NCI-H748 (cell line): ENCODE measurements at regions not wholly inside any gene's neighbourhood (a gene's known extent, or its start where the extent isn't known, plus 50 kb on each side); places are given as distances from the start of the nearest gene placed in this dataset.
"Not testable (repeated sequence)": the region's sequence is repeated elsewhere in the genome, so short reads cannot be mapped to it uniquely, and the experiment has no call there.

Source experiments
- DNase-seq: peaks from one replicate; lab custom pipeline; 2025; ENCODE audit not compliant: unreplicated experiment; lab: John Stamatoyannopoulos, UW

DNA sequence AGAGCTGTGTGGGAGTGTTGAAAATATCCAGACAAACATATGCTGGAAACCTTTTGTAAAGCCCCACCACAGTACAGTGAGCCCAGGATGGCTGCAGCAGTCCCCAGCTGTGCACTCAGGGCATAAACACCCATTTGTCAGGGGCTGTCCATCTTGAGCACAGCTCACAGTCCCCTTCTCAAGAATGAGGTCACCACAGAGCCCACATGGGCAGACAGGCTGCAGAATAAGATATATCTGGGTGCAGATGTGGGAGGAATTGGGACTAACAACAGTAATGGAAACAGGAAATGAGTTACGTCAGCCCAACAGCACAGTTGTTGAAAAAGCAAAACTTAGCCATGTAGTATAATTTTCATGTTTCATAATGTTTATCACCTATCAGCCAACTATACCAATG, 219.6 kb downstream of the ETAA1 start:
- no peak for DNase-seq

DNA sequence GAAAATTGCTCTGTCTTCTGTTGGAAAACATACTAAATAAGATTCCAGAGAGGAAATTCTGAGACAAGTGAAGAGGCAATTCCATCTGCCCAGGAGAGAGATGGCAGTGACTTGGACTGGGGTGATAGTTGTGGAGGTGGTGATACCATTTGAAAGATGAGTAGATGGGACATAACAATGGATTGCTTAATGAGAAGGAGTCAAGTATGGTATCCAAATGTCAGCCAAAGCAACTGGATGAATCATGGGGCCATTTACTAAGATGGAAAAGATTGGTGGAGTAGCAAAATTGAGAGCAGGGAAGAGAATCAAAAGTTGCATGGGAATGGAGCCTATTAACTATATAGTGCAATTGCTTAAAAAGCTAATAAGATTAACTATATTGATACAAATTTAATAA, 222.1 kb downstream of the ETAA1 start:
- DNase-seq, result no peak

DNA sequence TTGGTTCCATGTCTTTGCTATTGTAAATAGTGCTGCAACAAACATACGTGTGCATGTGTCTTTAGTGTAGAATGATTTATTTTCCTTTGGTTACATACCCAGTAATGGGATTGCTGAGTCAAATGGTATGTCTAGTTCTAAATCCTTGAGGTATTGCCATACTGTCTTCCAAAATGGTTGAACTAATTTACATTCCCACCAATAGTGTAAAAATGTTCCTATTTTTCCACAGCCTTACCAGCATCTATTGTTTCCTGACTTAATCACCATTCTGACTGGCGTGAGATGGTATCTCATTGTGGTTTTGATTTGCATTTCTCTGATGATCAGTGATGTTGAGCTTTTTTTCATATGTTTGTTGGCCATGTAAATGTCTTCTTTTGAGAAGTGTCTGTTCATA, 226.6 kb downstream of the ETAA1 start:
- DNase-seq, result not testable (repeated sequence)

DNA sequence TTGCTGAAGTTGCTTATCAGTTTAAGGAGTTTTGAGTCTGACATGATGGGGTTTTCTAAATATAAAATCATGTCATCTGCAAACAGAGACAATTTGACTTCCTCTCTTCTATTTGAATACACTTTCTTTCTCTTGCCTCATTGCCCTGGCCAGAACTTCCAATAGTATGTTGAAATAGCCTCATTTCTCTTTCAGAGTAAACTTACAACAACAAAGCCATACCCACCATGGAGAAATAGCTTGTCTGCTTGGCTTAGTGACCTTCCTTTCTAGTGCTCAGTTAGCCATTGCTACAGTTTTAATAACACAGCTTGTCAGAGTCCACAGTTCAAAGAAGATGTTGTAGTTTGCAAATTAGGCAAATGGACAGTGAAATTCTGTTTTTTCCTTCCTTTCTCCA, 228.0 kb downstream of the ETAA1 start:
- no peak for DNase-seq

DNA sequence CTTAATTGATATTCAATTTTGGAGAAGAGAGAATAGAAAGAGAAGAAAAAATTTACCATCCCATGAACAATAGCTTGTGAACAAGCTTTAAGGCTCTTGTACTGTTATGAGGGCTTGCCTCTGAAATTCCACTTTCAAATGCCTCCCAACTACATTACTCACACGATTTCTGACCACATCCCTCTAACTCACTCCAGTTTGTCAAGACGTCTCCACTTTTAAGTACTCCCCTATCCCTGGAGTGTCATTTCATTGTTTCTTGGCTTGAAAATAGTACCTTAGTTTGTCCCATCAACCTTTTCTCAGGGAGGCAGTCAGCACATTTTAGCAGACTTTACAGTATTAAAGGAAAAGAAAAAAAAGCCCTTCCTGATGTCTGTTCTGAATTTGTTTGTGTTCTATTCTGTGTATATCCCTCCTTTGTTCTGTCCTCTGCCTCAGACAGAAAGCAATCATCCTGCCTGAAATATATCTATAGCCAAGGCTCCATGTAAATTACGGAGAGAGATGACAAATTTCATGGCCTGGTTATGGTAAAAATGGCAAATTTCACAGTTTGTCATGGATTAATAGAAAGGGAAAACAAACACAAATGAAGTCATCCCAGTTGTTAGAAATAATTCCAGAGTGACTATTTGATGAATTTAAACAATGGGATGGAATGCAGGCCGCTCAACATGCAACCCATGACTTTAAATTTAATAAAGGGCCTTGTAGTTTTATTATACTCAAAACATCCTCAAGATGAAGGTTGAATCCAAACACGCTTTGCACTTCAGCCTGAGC, 228.8 kb downstream of the ETAA1 start:
- no peak for DNase-seq

DNA sequence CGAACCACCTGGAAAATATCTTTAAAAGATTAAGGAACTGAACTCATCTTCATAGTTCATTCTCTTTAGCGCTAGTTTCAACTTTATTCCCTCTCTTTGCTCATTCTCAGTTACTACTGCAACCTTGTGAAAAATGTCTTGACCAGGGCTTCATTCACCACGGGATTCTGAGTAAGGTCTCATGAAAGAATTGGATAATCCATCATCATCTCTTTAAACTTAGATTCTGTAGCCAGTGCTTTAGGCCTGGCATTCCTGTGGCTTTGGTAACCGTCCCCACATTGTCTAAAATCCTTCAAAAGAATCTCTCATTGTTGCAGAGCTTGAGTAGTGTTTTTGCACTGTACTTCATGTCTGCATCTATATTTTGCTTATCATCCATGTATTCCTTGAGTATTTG, 229.5 kb downstream of the ETAA1 start:
- DNase-seq, result no peak

DNA sequence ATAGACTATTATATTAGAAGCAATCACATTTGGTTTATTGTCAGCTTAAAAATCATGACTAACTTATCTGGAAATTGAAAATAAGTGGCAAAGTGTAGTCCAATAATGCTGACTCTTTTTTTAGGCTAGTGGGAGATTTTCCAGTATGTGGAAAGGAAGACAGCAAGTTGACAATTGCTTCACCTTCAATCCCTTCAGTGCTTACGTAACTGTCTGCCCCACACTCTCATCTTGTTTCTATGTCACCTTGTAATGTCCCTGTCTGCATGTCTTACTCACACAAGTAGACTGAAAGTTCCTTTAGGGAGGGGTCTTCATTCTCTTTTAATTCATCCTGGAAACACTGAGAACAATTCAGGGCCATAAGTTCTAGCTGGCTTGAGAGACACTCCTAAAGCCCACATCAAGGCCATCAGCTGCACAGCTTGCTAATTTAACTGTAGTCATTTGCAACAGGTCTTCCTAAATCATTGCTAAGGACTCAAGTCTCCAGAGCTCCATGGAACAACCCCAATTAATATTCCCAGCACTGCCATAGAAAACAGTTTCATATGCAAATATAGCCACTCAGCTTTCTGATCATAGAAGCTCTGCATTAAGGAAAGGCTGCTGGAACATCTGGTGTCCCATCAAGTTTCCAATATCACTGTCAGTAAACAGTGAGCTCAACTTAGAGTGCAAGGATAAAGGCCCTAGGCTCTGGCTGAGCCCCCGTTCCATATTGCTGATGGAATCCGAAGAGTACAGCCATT, 230.5 kb downstream of the ETAA1 start:
- DNase-seq, result no peak

DNA sequence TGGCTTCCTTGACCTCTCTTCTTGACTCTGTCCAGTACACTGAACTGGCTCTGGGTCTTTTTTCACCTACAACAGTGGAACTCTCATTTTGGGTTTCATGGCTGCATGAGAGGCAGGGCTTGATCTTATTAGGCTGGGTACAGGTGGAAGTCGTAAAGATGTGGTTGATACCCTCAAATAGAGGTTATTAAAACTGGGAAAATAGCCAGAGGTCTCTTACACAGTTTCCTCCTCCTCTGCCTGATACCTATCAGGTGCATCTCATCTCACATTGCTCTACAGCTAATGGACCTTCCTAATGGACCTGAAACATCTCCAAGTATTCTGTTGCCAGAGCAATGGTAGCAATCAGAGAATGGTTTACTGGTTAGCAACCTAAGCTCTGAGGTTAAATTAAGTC, 231.8 kb downstream of the ETAA1 start:
- DNase-seq, result no peak

DNA sequence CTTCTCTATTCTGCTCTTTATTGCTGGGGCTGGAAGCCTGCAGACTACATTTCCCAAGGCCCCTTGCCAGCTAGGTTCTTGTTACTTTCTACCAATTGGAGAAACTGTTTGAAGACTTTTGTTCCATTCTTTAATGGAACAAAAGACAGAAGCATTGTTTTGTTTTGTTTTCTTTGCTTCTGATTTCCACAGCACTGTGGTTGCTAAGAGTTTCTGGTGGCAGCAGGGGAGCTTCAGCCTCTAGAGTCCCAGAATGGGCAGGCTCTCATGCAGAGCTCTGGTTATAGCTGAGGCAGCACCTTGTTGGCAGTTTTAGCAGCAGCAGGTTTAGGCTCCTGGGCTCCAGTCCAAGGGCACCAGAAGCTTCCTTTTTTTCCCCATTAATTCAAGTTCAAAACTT, 234.3 kb downstream of the ETAA1 start:
- no peak for DNase-seq

DNA sequence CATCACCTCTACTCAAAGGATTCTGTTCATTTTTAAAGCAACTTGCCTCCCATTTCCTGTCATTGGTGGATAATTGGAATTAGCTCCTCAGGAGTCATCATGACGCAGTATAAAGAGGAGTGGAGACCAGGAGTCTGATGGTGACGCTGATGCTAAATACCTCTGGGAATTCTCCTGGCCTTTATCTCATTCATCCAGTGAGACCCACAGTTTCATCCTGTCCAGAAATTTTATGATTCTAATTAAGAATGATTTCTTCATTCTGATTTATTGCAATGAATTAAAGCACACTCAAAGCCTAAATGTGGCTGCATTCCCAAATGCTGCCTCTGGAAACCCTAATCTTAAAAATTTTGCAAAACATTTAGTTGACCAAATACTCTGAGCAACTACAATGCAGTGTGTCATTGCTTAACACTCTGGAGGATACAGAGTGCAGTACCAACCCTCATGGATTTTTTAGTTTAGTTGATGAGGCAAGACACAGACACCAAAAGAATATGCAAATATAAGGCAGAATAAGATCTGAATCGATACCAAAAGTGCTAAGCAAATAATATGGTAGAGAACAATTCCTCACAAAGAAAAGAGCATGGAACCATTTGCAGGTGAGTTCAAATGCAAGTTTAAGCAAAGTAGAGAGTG, 236.2 kb downstream of the ETAA1 start:
- DNase-seq, result no peak

DNA sequence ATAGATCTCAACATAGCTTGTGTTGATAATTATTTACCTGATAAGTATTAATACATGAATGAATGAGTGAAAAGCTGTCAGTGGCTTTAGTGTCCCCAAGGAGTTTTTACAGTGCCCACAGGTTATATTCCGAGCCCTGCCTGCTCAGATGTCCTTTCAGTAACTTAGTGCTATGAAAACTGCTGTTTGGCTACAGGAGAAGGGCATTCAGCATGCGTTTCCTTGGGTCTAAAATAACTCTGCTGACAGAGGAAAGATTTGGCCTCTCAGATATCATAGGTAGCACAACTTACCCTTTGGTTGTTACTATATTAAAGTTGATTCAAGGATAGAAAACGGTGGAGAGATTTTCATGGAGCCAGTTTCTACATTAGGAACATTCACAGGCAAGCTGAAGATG, 241.0 kb downstream of the ETAA1 start:
- no peak for DNase-seq

DNA sequence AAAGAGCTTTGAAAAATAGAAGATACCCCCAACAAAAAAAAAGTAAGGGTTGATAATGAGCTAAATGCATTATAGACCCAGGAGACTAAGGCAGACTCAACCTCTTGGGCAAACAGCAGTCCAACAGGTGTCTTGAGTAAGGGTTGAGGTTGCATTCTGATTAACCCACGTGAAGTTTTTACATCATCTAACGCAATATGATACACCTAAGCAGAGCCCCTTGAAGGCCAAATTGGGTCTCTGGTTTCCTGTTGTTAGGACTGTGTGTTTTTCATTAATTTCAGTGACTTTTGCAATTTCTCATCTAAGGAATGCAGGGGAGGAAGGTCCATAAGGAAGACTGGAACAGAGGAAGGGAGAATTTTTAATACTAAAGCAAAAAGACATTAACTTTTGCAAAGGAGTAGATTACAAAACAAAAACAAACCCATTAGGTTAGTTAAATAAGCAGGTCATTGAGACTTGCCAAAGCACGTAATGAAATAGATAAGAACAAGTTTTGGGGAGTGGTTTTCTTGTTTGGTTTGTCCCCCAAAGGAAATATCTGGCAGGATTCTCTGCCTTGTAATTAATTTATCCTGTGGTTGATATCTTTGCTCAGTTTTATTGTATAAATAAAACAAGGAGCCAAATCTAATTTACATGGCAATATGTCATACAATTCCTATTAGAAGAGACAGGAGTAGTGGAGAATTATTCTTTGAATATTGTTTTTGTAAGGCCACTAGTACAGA, 244.3 kb downstream of the ETAA1 start:
- no peak for DNase-seq

DNA sequence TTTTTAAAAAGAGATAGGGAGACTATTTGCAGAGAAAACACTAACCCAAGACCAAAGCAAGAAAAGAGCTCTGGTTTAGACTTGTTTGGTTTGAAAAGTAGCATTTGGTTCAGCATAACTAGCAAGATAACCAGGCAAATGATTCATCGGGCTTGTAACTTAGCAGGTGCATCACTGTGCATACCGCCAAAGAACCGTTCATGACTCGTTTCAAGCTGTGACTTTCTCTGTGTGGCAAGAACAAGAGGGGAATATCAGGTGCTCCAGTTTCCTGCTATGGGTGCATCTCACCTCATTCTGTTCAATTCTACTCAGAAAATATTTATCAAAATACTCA, 244.9 kb downstream of the ETAA1 start:
- DNase-seq, result peak; percentile 15

DNA sequence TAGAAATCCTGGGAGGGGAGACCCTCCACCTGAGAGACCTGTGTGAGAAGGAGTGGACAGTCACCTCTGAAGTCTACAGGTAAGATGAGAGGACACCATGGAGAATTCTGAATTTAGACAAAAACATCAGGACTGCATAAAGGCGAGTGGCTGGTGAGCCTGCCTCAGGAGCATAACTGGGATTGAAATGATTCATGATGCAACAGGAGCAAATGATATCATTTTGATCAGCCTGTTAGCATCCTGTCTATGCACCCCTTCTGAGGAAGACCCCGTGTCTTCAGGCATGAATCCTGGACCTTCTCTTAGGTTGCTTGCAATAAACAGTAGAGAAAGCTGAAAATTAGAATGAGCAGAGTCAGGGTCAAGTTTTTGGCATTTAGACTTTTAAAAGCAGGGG, 245.8 kb downstream of the ETAA1 start:
- DNase-seq, result no peak

DNA sequence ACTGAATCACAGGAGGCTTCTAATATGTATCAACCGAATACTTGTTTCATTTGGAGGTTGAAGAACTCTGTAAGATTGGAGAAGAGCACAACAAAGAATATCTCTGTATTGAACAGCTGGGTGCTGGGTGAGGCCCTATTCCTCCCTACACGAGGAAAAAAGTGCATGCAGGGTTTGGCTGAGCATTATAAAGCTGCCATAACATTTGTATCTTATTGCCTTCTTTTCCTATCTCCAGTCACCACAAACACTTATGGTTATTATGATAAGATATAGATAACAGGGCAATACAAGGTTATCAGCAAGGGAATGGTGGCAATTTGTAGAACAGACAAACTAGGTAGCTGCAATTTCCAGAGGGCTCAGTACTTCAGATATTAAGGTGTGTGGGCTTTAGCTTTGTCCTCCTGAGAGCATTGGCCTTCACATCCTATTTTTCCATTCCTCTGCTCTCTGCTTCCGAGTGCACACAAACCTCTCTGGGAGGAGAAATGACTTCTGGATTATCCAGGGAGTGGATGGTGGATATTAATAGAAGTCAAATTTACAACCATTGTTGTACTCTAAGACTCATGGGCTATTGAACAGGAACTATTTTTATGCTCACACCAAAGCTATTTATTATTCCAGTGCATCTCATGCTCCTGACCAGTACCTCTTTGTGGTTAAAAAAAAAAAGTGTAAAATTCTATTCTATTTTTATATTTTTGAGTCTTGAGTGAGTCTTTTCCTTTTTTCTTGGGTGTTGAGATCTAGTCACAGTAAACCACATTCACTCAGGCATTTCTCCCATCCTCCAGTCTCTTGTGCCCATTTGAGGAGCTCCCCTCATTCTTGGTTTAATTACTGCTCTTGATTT, 248.4 kb downstream of the ETAA1 start:
- no peak for DNase-seq

DNA sequence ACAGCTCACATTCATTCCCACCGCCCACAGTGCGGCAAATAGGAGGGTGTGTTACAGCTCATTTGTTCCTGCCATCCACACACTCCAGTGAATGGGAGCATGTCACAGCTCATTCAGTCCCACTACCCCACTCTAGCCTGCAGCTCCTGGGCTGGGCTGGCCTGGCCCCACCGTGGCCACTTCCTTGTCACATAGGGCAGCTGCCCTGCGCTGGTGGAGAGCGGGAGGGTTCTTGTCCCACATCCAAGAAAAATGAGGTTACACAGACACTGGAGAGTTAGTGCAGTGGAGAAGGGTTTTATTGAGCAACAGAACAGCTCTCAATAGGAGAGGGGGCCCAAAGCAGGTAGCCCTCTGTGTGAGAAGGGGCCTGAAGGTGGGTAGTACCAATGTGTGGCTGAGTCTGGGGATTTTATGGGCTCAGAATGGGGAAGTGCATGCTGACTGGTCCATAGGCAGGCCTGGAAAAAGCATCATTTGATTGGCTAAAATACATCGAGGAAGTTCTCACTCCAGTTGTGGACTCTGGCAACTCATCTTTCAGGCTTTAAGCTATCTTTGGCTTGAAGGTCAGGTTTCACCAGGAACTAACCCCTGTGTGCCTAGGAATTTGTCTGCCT, 249.7 kb downstream of the ETAA1 start:
- DNase-seq, result no peak

DNA sequence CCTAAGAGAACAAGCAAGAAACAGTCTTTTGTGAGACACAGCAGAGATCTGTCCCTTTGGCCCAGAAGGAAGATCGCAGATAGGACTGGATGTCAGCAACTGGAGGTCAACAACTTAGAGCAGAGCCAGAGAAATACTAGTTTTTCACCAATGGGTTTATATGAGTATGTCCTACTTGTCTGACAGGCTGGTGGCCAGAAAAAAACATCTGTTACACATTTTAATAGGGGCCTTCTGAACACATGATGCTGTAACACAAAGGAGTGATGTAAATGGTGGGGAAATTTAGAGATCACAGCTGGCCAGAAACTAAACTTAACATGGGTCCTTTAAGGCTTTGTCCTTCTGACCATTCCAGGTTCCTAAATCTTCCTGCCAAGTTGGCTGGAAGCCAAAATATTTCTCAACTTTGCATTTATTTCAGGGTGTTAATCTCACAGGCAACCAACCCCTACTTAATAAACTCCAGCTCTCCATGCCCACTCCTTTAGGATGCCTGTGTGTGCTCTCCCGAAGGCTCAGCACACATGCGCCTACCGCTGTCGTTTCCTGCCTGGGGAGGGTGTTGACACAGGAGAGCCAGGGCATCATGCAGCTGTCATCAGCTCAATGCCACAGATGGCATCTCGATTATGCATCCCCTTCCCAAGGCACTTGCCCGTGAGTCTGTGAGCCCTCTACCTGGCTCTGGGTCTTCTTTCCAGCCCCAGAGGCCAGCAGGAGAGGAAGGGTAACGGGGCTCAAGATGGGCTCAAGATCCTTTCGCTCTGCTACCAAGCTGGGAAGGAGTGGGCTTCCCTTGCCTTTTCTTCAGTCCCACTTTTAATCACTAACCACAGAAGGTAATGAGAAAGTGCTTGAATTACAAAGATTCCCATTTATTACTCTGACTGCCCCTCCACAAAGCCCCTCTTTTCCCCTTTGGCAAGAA, 252.5 kb downstream of the ETAA1 start:
- peak; percentile 51 for DNase-seq

DNA sequence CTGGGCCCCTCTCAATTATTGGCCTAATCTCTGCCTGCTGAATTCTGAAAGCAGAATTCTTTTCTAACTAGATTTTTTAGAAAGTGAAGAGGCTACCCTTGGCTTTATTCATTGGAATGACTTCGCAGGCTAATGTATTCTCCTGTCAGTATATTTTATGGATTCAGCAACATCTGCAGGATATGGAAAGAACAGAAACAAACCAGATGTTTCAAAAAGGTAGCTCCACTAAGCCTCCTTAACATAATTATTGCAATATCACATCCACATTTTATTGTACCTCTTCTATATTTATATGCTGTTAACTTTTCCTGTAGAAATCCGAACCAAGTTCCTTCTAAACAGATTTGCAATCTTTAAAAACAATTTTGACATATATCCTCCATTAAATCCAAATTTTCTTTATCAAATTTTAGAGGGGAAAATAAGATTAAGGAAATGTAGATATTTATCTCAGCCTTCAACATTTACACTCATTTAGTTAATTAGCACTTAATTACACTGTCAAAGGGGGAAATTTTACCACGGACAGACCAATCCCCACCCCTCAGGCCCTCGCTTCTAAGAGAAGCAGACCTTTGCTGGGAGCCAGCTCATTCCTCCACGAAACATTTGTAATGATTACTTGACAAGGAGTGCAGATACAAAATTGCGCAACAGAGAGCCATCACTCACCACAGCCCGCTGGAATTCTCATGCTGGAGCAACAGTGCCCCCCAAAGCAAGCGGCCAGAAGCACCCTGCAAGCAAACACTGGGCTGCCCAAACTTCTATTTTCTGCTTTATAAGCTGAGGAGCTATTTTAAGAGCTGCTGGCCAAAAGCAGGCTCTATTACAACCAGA, 253.4 kb downstream of the ETAA1 start:
- DNase-seq, result peak; percentile 36
